IMR-90 (cell line): ENCODE measurements at regions not wholly inside any gene's neighbourhood (a gene's known extent, or its start where the extent isn't known, plus 50 kb on each side); places are given as distances from the start of the nearest gene placed in this dataset.

Experiments
- ATAC-seq: fragments of 200-7000 bp; cut with Tn5 transposase; 2 replicates; pipeline ENCODE4 v1.9.1; 2020; ENCODE audit warnings: low read depth, mild to moderate bottlenecking, moderate library complexity
- BruUV-seq: library from RNA; stranded (reverse); fragments of 400-500 nt; replicated peaks from 2 replicates; lab custom pipeline; 2021; lab: Mats Ljungman, UMichigan
- CTCF ChIA-PET: fragments of 300-600 bp; formaldehyde crosslinking; extraction: SDS; loops from one replicate; lab custom pipeline; 2021; ENCODE audit warnings: antibody characterized with exemption; lab: Yijun Ruan, JAX
- POLR2A ChIA-PET: fragments of 300-600 bp; sonication (Branson Sonifier 250); formaldehyde crosslinking; loops from one replicate; lab custom pipeline; 2022; ENCODE audit warnings: antibody characterized with exemption; ENCODE audit not compliant: unreplicated experiment; lab: Charles Lee
- DNase-seq: peaks from one replicate; pipeline ENCODE4 v3.0.0; 2013
- H2AFZ ChIP-seq: replicated peaks from 2 replicates; pipeline ENCODE3; 2013; ENCODE audit warnings: low read length, mild to moderate bottlenecking; ENCODE audit not compliant: poor library complexity
- H2AK5ac ChIP-seq: 2 replicates; pipeline ENCODE4 v1.6.1; 2013; ENCODE audit warnings: low read depth, low read length, inconsistent platforms
- H2AK9ac ChIP-seq: replicated peaks from 2 replicates; pipeline ENCODE3; 2013; ENCODE audit warnings: mild to moderate bottlenecking, low read depth, low read length, moderate library complexity; ENCODE audit not compliant: poor library complexity
- H2BK120ac ChIP-seq: 2 replicates; pipeline ENCODE4 v1.6.1; 2013; ENCODE audit warnings: low read depth, low read length, inconsistent platforms
- H2BK15ac ChIP-seq: 3 replicates; pipeline ENCODE4 v1.6.1; 2013; ENCODE audit warnings: low read depth, low read length, inconsistent platforms
- H2BK20ac ChIP-seq: 2 replicates; pipeline ENCODE4 v1.6.1; 2013; ENCODE audit warnings: low read depth, mild to moderate bottlenecking, inconsistent platforms, low read length, moderate library complexity
- H2BK5ac ChIP-seq: 2 replicates; pipeline ENCODE4 v1.6.1; 2013; ENCODE audit warnings: mild to moderate bottlenecking, low read depth, low read length, inconsistent platforms; ENCODE audit not compliant: poor library complexity, severe bottlenecking
- H3K14ac ChIP-seq: replicated peaks from 2 replicates; pipeline ENCODE4 v1.6.1; 2013; ENCODE audit warnings: low read depth, low read length, inconsistent platforms
- H3K18ac ChIP-seq: 2 replicates; pipeline ENCODE4 v1.6.1; 2013; ENCODE audit warnings: low read depth, low read length, control low read depth
- H3K23ac ChIP-seq: 2 replicates; pipeline ENCODE4 v1.6.1; 2013; ENCODE audit warnings: low read depth, low read length, inconsistent platforms
- H3K27ac ChIP-seq: 2 replicates; pipeline ENCODE4 v1.5.1; 2013; ENCODE audit warnings: mild to moderate bottlenecking, control low read depth, low read length; ENCODE audit not compliant: insufficient read depth
- H3K27me3 ChIP-seq: 2 replicates; pipeline ENCODE4 v1.6.1; 2013; ENCODE audit warnings: low read length; ENCODE audit not compliant: control insufficient read depth, insufficient read depth
- H3K36me3 ChIP-seq: 2 replicates; pipeline ENCODE4 v1.6.1; 2013; ENCODE audit warnings: low read length, mixed read lengths; ENCODE audit not compliant: control insufficient read depth, insufficient read depth
- H3K4ac ChIP-seq: 2 replicates; pipeline ENCODE4 v1.6.1; 2013; ENCODE audit warnings: low read depth, low read length, inconsistent platforms
- H3K4me1 ChIP-seq: 2 replicates; pipeline ENCODE4 v1.6.1; 2013; ENCODE audit warnings: low read length, mixed read lengths; ENCODE audit not compliant: control insufficient read depth, insufficient read depth
- H3K4me2 ChIP-seq: 2 replicates; pipeline ENCODE4 v1.6.1; 2013; ENCODE audit warnings: low read depth, mild to moderate bottlenecking, control low read depth, low read length, moderate library complexity
- H3K4me3 ChIP-seq: 2 replicates; pipeline ENCODE4 v1.5.1; 2013; ENCODE audit warnings: low read depth, mild to moderate bottlenecking, control low read depth, low read length, moderate library complexity; ENCODE audit not compliant: insufficient read depth
- H3K56ac ChIP-seq: 2 replicates; pipeline ENCODE4 v1.6.1; 2013; ENCODE audit warnings: low read length, inconsistent platforms; ENCODE audit not compliant: insufficient read depth; ENCODE audit errors: extremely low read depth
- H3K79me1 ChIP-seq, 2 experiments: 2 replicates each; pipeline ENCODE4 v1.6.1; 2013; ENCODE audit warnings: low read length in 2 of 2, inconsistent platforms in 1 of 2, low read depth in 1 of 2
- H3K9ac ChIP-seq: 2 replicates; pipeline ENCODE4 v1.6.1; 2013; ENCODE audit warnings: low read depth, low read length, control low read depth
- H3K9me1 ChIP-seq: 2 replicates; pipeline ENCODE4 v1.6.1; 2013; ENCODE audit warnings: low read length, inconsistent platforms; ENCODE audit not compliant: insufficient read depth
- H3K9me3 ChIP-seq: 2 replicates; pipeline ENCODE4 v1.6.1; 2013; ENCODE audit warnings: low read length; ENCODE audit not compliant: control insufficient read depth, insufficient read depth
- H4K20me1 ChIP-seq: 2 replicates; pipeline ENCODE4 v1.6.1; 2013; ENCODE audit warnings: low read length, inconsistent platforms; ENCODE audit not compliant: insufficient read depth
- H4K5ac ChIP-seq: 2 replicates; pipeline ENCODE4 v1.6.1; 2013; ENCODE audit warnings: mild to moderate bottlenecking, low read depth, low read length, control low read depth
- H4K8ac ChIP-seq, 2 experiments: 2 replicates each; pipeline ENCODE4 v1.6.1; 2013; ENCODE audit warnings: low read depth in 2 of 2, low read length in 2 of 2, control low read depth in 1 of 2, inconsistent platforms in 1 of 2
- H4K91ac ChIP-seq: 2 replicates; pipeline ENCODE4 v1.6.1; 2013; ENCODE audit warnings: low read depth, low read length, inconsistent platforms; ENCODE audit not compliant: insufficient read depth
- CEBPB ChIP-seq: IDR thresholded peaks from 2 replicates; pipeline ENCODE4 v1.6.1; 2012; ENCODE audit warnings: low read depth, low read length, improper control_type of control experiment
- CHD1 ChIP-seq: IDR thresholded peaks from 2 replicates; pipeline ENCODE4 v1.6.1; 2012; ENCODE audit warnings: low read depth, low read length, improper control_type of control experiment
- MAFK ChIP-seq: IDR thresholded peaks from 2 replicates; pipeline ENCODE4 v1.6.1; 2012; ENCODE audit warnings: low read depth, low read length, improper control_type of control experiment
- MXI1 ChIP-seq: IDR thresholded peaks from 2 replicates; pipeline ENCODE4 v1.6.1; 2012; ENCODE audit warnings: low read depth, mild to moderate bottlenecking, low read length, moderate library complexity, borderline replicate concordance
- SMC3 ChIP-seq: fragments of 150-350 bp; IDR thresholded peaks from 2 replicates; pipeline ENCODE4 v1.6.1; 2016; ENCODE audit warnings: low read depth, mild to moderate bottlenecking, antibody characterized with exemption, low read length, moderate library complexity
- WGBS, 2 experiments: methylation state at CpG; one replicate each; pipeline versions ENCODE4 v1.1.5 to v1.1.7; 2013; ENCODE audit warnings: missing lambda C conversion rate in 2 of 2; ENCODE audit not compliant: insufficient read length in 1 of 2; ENCODE audit errors: extremely low coverage in 2 of 2; 5-methylcytosine and 5-hydroxymethylcytosine counted together
- dilution Hi-C: fragments of 300-500 bp; cut with HindIII; formaldehyde crosslinking; loops from one replicate; pipeline ENCODE4 v1.14.3; 2018; ENCODE audit warnings: low sequenced_read_pairs; ENCODE audit not compliant: unreplicated experiment
- in situ Hi-C: fragments of 300-500 bp; cut with MboI; formaldehyde crosslinking; loops from 3 replicates; pipeline ENCODE4 v1.14.3; 2019; ENCODE audit warnings: low sequenced_read_pairs, inconsistent platforms, mixed read lengths
- intact Hi-C: fragments of 100-400 bp; cut with micrococcal nuclease; formaldehyde crosslinking; loops from 2 replicates; pipeline ENCODE4 v1.10.0; 2022
- TF ChIP-seq, protein P1 (sequence below): fragments of 150-350 bp; IDR thresholded peaks from 2 replicates; pipeline ENCODE4 v1.6.1; 2017; ENCODE audit warnings: mild to moderate bottlenecking, antibody characterized with exemption, low read length, low read depth
- TF ChIP-seq, protein P2 (sequence below): conservative IDR thresholded peaks from 2 replicates; pipeline ENCODE4 v1.5.1; 2012; ENCODE audit warnings: mild to moderate bottlenecking, low read depth, low read length, improper control_type of control experiment

GRCh38 chr5:99686538-99686937, 757.7 kb upstream of the CHD1 start:
- Histone ChIP-seq H3K79me1 (no peaks in the 10 kb centered on the region), H3K9ac (no peak overlapping the region), H4K5ac (no peak overlapping the region), H3K56ac (no peak overlapping the region), H3K4ac (no peak overlapping the region), H3K4me1 (no peaks in the 10 kb centered on the region), H2AFZ (no peak overlapping the region), H3K9me3 (peaks cover 10% of the 10 kb centered on the region), H3K9me1 (no peaks in the 10 kb centered on the region), H2BK20ac (no peak overlapping the region), H2BK120ac (no peak overlapping the region), H2BK5ac (no peak overlapping the region), H3K23ac (no peak overlapping the region), H3K27ac (no peak overlapping the region), H3K18ac (no peak overlapping the region), H4K8ac (no peak overlapping the region), H3K36me3 (no peaks in the 10 kb centered on the region), H2AK9ac (no peak overlapping the region), H2AK5ac (no peak overlapping the region), H3K14ac (no peak overlapping the region), H3K4me2 (no peak overlapping the region), H2BK15ac (no peak overlapping the region), H4K91ac (no peak overlapping the region), H3K27me3 (no peaks in the 10 kb centered on the region), H4K20me1 (no peaks in the 10 kb centered on the region), H3K4me3 (no peak overlapping the region)
- in situ Hi-C loops (no loop called here), dilution Hi-C loops (no loop called here), intact Hi-C loops (no loop called here)
- DNase-seq (no peak), ATAC-seq (no peak)
- BruUV-seq, result no TSS peak
- POLR2A ChIA-PET, result no interaction called here
- TF ChIP-seq SMC3 (no peak), MXI1 (no peak), CHD1 (no peak), CEBPB (no peak), MAFK (peak; percentile 50)
- TF ChIP-seq, protein P1, sequence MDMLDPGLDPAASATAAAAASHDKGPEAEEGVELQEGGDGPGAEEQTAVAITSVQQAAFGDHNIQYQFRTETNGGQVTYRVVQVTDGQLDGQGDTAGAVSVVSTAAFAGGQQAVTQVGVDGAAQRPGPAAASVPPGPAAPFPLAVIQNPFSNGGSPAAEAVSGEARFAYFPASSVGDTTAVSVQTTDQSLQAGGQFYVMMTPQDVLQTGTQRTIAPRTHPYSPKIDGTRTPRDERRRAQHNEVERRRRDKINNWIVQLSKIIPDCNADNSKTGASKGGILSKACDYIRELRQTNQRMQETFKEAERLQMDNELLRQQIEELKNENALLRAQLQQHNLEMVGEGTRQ, result no peak
- TF ChIP-seq, protein P2, sequence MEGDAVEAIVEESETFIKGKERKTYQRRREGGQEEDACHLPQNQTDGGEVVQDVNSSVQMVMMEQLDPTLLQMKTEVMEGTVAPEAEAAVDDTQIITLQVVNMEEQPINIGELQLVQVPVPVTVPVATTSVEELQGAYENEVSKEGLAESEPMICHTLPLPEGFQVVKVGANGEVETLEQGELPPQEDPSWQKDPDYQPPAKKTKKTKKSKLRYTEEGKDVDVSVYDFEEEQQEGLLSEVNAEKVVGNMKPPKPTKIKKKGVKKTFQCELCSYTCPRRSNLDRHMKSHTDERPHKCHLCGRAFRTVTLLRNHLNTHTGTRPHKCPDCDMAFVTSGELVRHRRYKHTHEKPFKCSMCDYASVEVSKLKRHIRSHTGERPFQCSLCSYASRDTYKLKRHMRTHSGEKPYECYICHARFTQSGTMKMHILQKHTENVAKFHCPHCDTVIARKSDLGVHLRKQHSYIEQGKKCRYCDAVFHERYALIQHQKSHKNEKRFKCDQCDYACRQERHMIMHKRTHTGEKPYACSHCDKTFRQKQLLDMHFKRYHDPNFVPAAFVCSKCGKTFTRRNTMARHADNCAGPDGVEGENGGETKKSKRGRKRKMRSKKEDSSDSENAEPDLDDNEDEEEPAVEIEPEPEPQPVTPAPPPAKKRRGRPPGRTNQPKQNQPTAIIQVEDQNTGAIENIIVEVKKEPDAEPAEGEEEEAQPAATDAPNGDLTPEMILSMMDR, result no peak
- 34% methylated on average over 2 of the region's 7 CpGs; no CpG with 5 or more reads in 1 of the 2 experiments for WGBS, 2 experiments
- CTCF ChIA-PET, result no interaction called here
